ENCODE measurements at regions not wholly inside any gene's neighbourhood (a gene's known extent, or its start where the extent isn't known, plus 50 kb on each side); places are given as distances from the start of the nearest gene placed in this dataset.
"Not testable (repeated sequence)": the region's sequence is repeated elsewhere in the genome, so short reads cannot be mapped to it uniquely, and the experiment has no call there.

GRCh38 chr9:30048396-30048795, 2336.0 kb upstream of the ACO1 start:
- Mint-ChIP-seq H3K36me3 (no peaks in the 10 kb centered on the region), H3K27ac (no peak overlapping the region), H3K27me3 (ENCODE audit: low read depth in 2 of 2) (peaks cover 0 to 2% of the 10 kb centered on the region in 2 donors), H3K4me3 (no peak overlapping the region), H3K4me1 (no peaks in the 10 kb centered on the region), H3K9me3 (peaks cover 2 to 5% of the 10 kb centered on the region in 2 donors)
- no peak overlapping the region for H3K4me3 ChIP-seq (ENCODE audit: low read length)
- TF ChIP-seq CTCF (IDR thresholded peaks at IDR 0.05), result no peak
- H3K9me3 ChIP-seq (ENCODE audit: control insufficient read depth, insufficient read depth, low read length), result peaks cover 3% of the 10 kb centered on the region
- no peak overlapping the region for H3K27ac ChIP-seq (ENCODE audit: low read length)
- intact Hi-C loops (cut with micrococcal nuclease), result no loop called here
- 79% methylated on average over 8 of the region's 8 CpGs for WGBS (ENCODE audit: insufficient coverage)
- no peaks in the 10 kb centered on the region for H3K4me1 ChIP-seq (ENCODE audit: control insufficient read depth, insufficient read depth, low read length)
- ATAC-seq, result no peak
- no peaks in the 10 kb centered on the region for H3K27me3 ChIP-seq (ENCODE audit: control insufficient read depth, insufficient read depth, low read length)
- no peaks in the 10 kb centered on the region for H3K36me3 ChIP-seq (ENCODE audit: control insufficient read depth, insufficient read depth, low read length)
- no peak for DNase-seq

GRCh38 chr9:30058463-30058862, 2326.0 kb upstream of the ACO1 start:
- no peaks in the 10 kb centered on the region for H3K4me1 Mint-ChIP-seq
- no peaks in the 10 kb centered on the region for H3K36me3 ChIP-seq (ENCODE audit: control insufficient read depth, insufficient read depth, low read length)
- intact Hi-C loops (cut with micrococcal nuclease), result no loop called here
- no peaks in the 10 kb centered on the region for H3K9me3 ChIP-seq (ENCODE audit: control insufficient read depth, insufficient read depth, low read length)
- H3K27ac ChIP-seq (ENCODE audit: low read length), result no peak overlapping the region
- H3K4me3 ChIP-seq (ENCODE audit: low read length), result no peak overlapping the region
- H3K36me3 Mint-ChIP-seq, result no peaks in the 10 kb centered on the region
- WGBS (ENCODE audit: insufficient coverage), result no CpG with 5 or more reads among the region's 1 CpG
- peaks cover 0 to 2% of the 10 kb centered on the region in 2 donors for H3K9me3 Mint-ChIP-seq
- DNase-seq (no peak), ATAC-seq (no peak)
- H3K4me1 ChIP-seq (ENCODE audit: control insufficient read depth, insufficient read depth, low read length), result no peaks in the 10 kb centered on the region
- H3K27me3 Mint-ChIP-seq (ENCODE audit: low read depth in 2 of 2), result no peaks in the 10 kb centered on the region
- no peak for TF ChIP-seq CTCF (IDR thresholded peaks at IDR 0.05)
- H3K4me3 Mint-ChIP-seq, result no peak overlapping the region
- no peaks in the 10 kb centered on the region for H3K27me3 ChIP-seq (ENCODE audit: control insufficient read depth, insufficient read depth, low read length)
- H3K27ac Mint-ChIP-seq, result no peak overlapping the region

- H3K9me3 Mint-ChIP-seq, result peaks cover 3 to 6% of the 10 kb centered on the region in 2 donors
- H3K27me3 ChIP-seq (ENCODE audit: control insufficient read depth, insufficient read depth, low read length), result no peaks in the 10 kb centered on the region
- no peaks in the 10 kb centered on the region for H3K27me3 Mint-ChIP-seq (ENCODE audit: low read depth in 2 of 2)
- no peaks in the 10 kb centered on the region for H3K36me3 ChIP-seq (ENCODE audit: control insufficient read depth, insufficient read depth, low read length)
- H3K4me1 Mint-ChIP-seq, result peaks cover 0 to 4% of the 10 kb centered on the region in 2 donors
- H3K4me3 ChIP-seq (ENCODE audit: low read length), result no peak overlapping the region
- H3K36me3 Mint-ChIP-seq, result no peaks in the 10 kb centered on the region
- H3K9me3 ChIP-seq (ENCODE audit: control insufficient read depth, insufficient read depth, low read length), result no peaks in the 10 kb centered on the region
- no peak overlapping the region for H3K4me3 Mint-ChIP-seq
- H3K4me1 ChIP-seq (ENCODE audit: control insufficient read depth, insufficient read depth, low read length), result no peaks in the 10 kb centered on the region
- intact Hi-C loops (cut with micrococcal nuclease), result no loop called here
- DNase-seq (no peak), ATAC-seq (no peak)
- no peak overlapping the region for H3K27ac Mint-ChIP-seq
- H3K27ac ChIP-seq (ENCODE audit: low read length), result no peak overlapping the region
- TF ChIP-seq CTCF (IDR thresholded peaks at IDR 0.05), result no peak
Measured at GRCh38 chr9:30060976-30061375, 2323.5 kb upstream of the ACO1 start.

GRCh38 chr9:30065888-30066287, 2318.6 kb upstream of the ACO1 start:
- Histone ChIP-seq H3K27ac (ENCODE audit: low read length) (no peak overlapping the region), H3K9me3 (ENCODE audit: control insufficient read depth, insufficient read depth, low read length) (no peaks in the 10 kb centered on the region), H3K36me3 (ENCODE audit: control insufficient read depth, insufficient read depth, low read length) (no peaks in the 10 kb centered on the region), H3K4me3 (ENCODE audit: low read length) (no peak overlapping the region), H3K4me1 (ENCODE audit: control insufficient read depth, insufficient read depth, low read length) (peaks cover 4% of the 10 kb centered on the region), H3K27me3 (ENCODE audit: control insufficient read depth, insufficient read depth, low read length) (no peaks in the 10 kb centered on the region)
- Mint-ChIP-seq H3K9me3 (peaks cover 6% of the 10 kb centered on the region in 2 donors), H3K36me3 (no peaks in the 10 kb centered on the region), H3K4me3 (peak overlapping the region; percentile 21), H3K27me3 (ENCODE audit: low read depth in 2 of 2) (no peaks in the 10 kb centered on the region), H3K27ac (no peak overlapping the region), H3K4me1 (peaks cover 0 to 10% of the 10 kb centered on the region in 2 donors)
- 61% methylated on average over 6 of the region's 8 CpGs for WGBS (ENCODE audit: insufficient coverage)
- TF ChIP-seq CTCF (IDR thresholded peaks at IDR 0.05), result no peak
- no peak for DNase-seq
- intact Hi-C loops (cut with micrococcal nuclease), result no loop called here
- peak; percentile 32 to 81 (median 78) for ATAC-seq

- peak in 2 of 3 donors; percentile 29 to 37 for ATAC-seq
- H3K27me3 Mint-ChIP-seq (ENCODE audit: low read depth in 2 of 2); H3K9me3 ChIP-seq (ENCODE audit: control insufficient read depth, insufficient read depth, low read length); H3K4me3 Mint-ChIP-seq; H3K27ac ChIP-seq (ENCODE audit: low read length); intact Hi-C loops (cut with micrococcal nuclease); H3K36me3 ChIP-seq (ENCODE audit: control insufficient read depth, insufficient read depth, low read length); DNase-seq; H3K27me3 ChIP-seq (ENCODE audit: control insufficient read depth, insufficient read depth, low read length); H3K4me1 ChIP-seq (ENCODE audit: control insufficient read depth, insufficient read depth, low read length); H3K27ac Mint-ChIP-seq; H3K4me1 Mint-ChIP-seq; H3K4me3 ChIP-seq (ENCODE audit: low read length); H3K9me3 Mint-ChIP-seq; H3K36me3 Mint-ChIP-seq: not testable (repeated sequence)
- WGBS (ENCODE audit: insufficient coverage), result 59% methylated on average over 3 of the region's 3 CpGs
Measured at GRCh38 chr9:30069236-30069635, 2315.2 kb upstream of the ACO1 start.
